ENCODE measurements at regions not wholly inside any gene's neighbourhood (a gene's known extent, or its start where the extent isn't known, plus 50 kb on each side); places are given as distances from the start of the nearest gene placed in this dataset.

DNA sequence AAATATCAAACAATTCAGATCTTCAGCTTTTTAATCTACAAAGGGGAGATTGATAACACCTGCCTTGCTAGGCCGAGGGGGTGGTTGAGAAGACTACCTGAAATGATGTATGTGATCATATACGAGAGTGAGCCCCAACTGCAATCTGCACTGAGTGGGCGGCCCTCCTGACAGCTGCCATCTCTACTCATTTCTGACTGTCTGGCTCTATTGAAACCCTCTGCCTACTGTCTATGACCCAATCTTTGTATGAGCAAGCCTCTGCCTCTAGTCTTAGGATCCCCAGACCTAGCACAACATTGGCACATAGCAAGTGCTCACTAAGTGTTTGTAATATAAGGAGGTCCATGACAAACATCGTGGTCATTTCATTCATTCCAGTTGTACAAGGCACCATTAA lies 144.4 kb upstream of the NR2F2 start:
- TF ChIP-seq, protein P1, sequence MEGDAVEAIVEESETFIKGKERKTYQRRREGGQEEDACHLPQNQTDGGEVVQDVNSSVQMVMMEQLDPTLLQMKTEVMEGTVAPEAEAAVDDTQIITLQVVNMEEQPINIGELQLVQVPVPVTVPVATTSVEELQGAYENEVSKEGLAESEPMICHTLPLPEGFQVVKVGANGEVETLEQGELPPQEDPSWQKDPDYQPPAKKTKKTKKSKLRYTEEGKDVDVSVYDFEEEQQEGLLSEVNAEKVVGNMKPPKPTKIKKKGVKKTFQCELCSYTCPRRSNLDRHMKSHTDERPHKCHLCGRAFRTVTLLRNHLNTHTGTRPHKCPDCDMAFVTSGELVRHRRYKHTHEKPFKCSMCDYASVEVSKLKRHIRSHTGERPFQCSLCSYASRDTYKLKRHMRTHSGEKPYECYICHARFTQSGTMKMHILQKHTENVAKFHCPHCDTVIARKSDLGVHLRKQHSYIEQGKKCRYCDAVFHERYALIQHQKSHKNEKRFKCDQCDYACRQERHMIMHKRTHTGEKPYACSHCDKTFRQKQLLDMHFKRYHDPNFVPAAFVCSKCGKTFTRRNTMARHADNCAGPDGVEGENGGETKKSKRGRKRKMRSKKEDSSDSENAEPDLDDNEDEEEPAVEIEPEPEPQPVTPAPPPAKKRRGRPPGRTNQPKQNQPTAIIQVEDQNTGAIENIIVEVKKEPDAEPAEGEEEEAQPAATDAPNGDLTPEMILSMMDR (IDR thresholded peaks at IDR 0.05), result no peak
- TF ChIP-seq POLR2A (IDR thresholded peaks at IDR 0.05), result no peak
